Astrocyte of the spinal cord (primary cell): ENCODE measurements at regions not wholly inside any gene's neighbourhood (a gene's known extent, or its start where the extent isn't known, plus 50 kb on each side); places are given as distances from the start of the nearest gene placed in this dataset.

ENCODE experiments used
- DNase-seq: peaks from one replicate; pipeline ENCODE4 v3.0.0; 2011; ENCODE audit warnings: low read depth, low spot score
- H3K4me3 ChIP-seq: 2 replicates; pipeline ENCODE4 v1.5.1; 2011; ENCODE audit warnings: low read depth, mild to moderate bottlenecking, low read length, moderate library complexity
- CTCF ChIP-seq: IDR thresholded peaks from 2 replicates; pipeline ENCODE4 v1.5.1; 2012; ENCODE audit warnings: low read depth, mild to moderate bottlenecking, low read length, inconsistent platforms
- in situ Hi-C: cut with HindIII; loops from 2 replicates; pipeline ENCODE4 v1.10.0; 2017; ENCODE audit warnings: low sequenced_read_pairs

GRCh38 chr15:69860921-69861320 is 236.8 kb downstream of the TLE3 start:
- in situ Hi-C loops, result no loop called here
- no peak for DNase-seq
- H3K4me3 ChIP-seq, result no peak overlapping the region
- TF ChIP-seq CTCF, result no peak

- H3K4me3 ChIP-seq, result no peak overlapping the region
- in situ Hi-C loops, result no loop called here
- TF ChIP-seq CTCF, result no peak
- DNase-seq, result no peak
These were observed 236.2 kb downstream of the TLE3 start for GRCh38 chr15:69861331-69862171.

- DNase-seq, result no peak
- H3K4me3 ChIP-seq, result no peak overlapping the region
- TF ChIP-seq CTCF, result no peak
- in situ Hi-C loops, result no loop called here
These were observed 235.2 kb downstream of the TLE3 start for GRCh38 chr15:69862540-69862939.

GRCh38 chr15:69863446-69863845 is 234.3 kb downstream of the TLE3 start:
- no peak for DNase-seq
- H3K4me3 ChIP-seq, result no peak overlapping the region
- in situ Hi-C loops, result no loop called here
- TF ChIP-seq CTCF, result no peak

- in situ Hi-C loops, result no loop called here
- DNase-seq, result no peak
- no peak overlapping the region for H3K4me3 ChIP-seq
- TF ChIP-seq CTCF, result no peak
These were observed 232.3 kb downstream of the TLE3 start for GRCh38 chr15:69865369-69865768.

GRCh38 chr15:69868756-69869155 is 229.0 kb downstream of the TLE3 start:
- in situ Hi-C loops, result no loop called here
- H3K4me3 ChIP-seq, result no peak overlapping the region
- no peak for DNase-seq
- TF ChIP-seq CTCF, result no peak
